Trophoblast cell (in vitro differentiated cells and primary cell): ENCODE measurements at regions not wholly inside any gene's neighbourhood (a gene's known extent, or its start where the extent isn't known, plus 50 kb on each side); places are given as distances from the start of the nearest gene placed in this dataset.

Source experiments
- DNase-seq, 2 donors: peaks; one replicate each; pipeline ENCODE4 v3.0.0-alpha.2; 2016
- H2AFZ ChIP-seq: 2 replicates; pipeline ENCODE4 v1.6.1; 2013; ENCODE audit warnings: low read length, moderate library complexity, mild to moderate bottlenecking; ENCODE audit not compliant: insufficient read depth, poor library complexity
- H2AK5ac ChIP-seq: 2 replicates; pipeline ENCODE4 v1.6.1; 2013; ENCODE audit warnings: mild to moderate bottlenecking, low read length
- H2BK120ac ChIP-seq: 2 replicates; pipeline ENCODE4 v1.6.1; 2013; ENCODE audit warnings: low read length, mild to moderate bottlenecking, moderate library complexity; ENCODE audit not compliant: insufficient read depth, poor library complexity
- H2BK12ac ChIP-seq: 2 replicates; pipeline ENCODE4 v1.6.1; 2013; ENCODE audit warnings: mild to moderate bottlenecking, low read length, moderate library complexity
- H2BK5ac ChIP-seq: 2 replicates; pipeline ENCODE4 v1.6.1; 2013; ENCODE audit warnings: low read length, low read depth, moderate library complexity, mild to moderate bottlenecking; ENCODE audit not compliant: poor library complexity
- H3K14ac ChIP-seq: 2 replicates; pipeline ENCODE4 v1.6.1; 2013; ENCODE audit warnings: mild to moderate bottlenecking, low read length
- H3K18ac ChIP-seq: 2 replicates; pipeline ENCODE4 v1.6.1; 2013; ENCODE audit warnings: mild to moderate bottlenecking, low read length
- H3K23ac ChIP-seq: 2 replicates; pipeline ENCODE4 v1.6.1; 2013; ENCODE audit warnings: low read length
- H3K27ac ChIP-seq: 2 replicates; pipeline ENCODE4 v1.5.1; 2013; ENCODE audit warnings: low read depth, mild to moderate bottlenecking, inconsistent platforms, low read length, moderate library complexity
- H3K27me3 ChIP-seq: 2 replicates; pipeline ENCODE4 v1.6.1; 2013; ENCODE audit warnings: inconsistent platforms, mild to moderate bottlenecking, low read length, moderate library complexity; ENCODE audit not compliant: insufficient read depth
- H3K36me3 ChIP-seq, 2 experiments: 1 replicate in 1 of 2; 2 replicates in 1 of 2; pipeline ENCODE4 v1.6.1; 2013; ENCODE audit warnings: low read length in 2 of 2, mild to moderate bottlenecking in 2 of 2, moderate library complexity in 1 of 2; ENCODE audit not compliant: insufficient read depth in 2 of 2, control insufficient read depth in 1 of 2
- H3K4ac ChIP-seq: 2 replicates; pipeline ENCODE4 v1.6.1; 2013; ENCODE audit warnings: low read depth, mild to moderate bottlenecking, low read length, moderate library complexity
- H3K4me1 ChIP-seq, 2 experiments: 1 replicate in 1 of 2; 2 replicates in 1 of 2; pipeline ENCODE4 v1.6.1; 2013; ENCODE audit warnings: low read length in 2 of 2, mild to moderate bottlenecking in 2 of 2, moderate library complexity in 1 of 2; ENCODE audit not compliant: insufficient read depth in 2 of 2, control insufficient read depth in 1 of 2
- H3K4me2 ChIP-seq: 2 replicates; pipeline ENCODE4 v1.6.1; 2013; ENCODE audit warnings: inconsistent platforms, mild to moderate bottlenecking, low read length, moderate library complexity
- H3K4me3 ChIP-seq: 2 replicates; pipeline ENCODE4 v1.5.1; 2013; ENCODE audit warnings: mild to moderate bottlenecking, low read depth, low read length, inconsistent platforms
- H3K79me1 ChIP-seq: one replicate; pipeline ENCODE4 v1.6.1; 2013; ENCODE audit warnings: low read length
- H3K79me2 ChIP-seq: 2 replicates; pipeline ENCODE4 v1.6.1; 2013; ENCODE audit warnings: low read length, mild to moderate bottlenecking; ENCODE audit not compliant: control insufficient read depth, insufficient read depth, poor library complexity
- H3K9ac ChIP-seq: 2 replicates; pipeline ENCODE4 v1.6.1; 2013; ENCODE audit warnings: mild to moderate bottlenecking, low read length
- H3K9me3 ChIP-seq: 2 replicates; pipeline ENCODE4 v1.6.1; 2013; ENCODE audit warnings: low read depth, mild to moderate bottlenecking, control low read depth, inconsistent platforms, low read length; ENCODE audit not compliant: insufficient read depth
- H4K12ac ChIP-seq: 2 replicates; pipeline ENCODE4 v1.6.1; 2013; ENCODE audit warnings: low read depth, mild to moderate bottlenecking, low read length, moderate library complexity
- H4K8ac ChIP-seq: 2 replicates; pipeline ENCODE4 v1.6.1; 2013; ENCODE audit warnings: low read depth, mild to moderate bottlenecking, low read length, moderate library complexity
- H4K91ac ChIP-seq: one replicate; pipeline ENCODE4 v1.6.1; 2013; ENCODE audit warnings: low read depth, mild to moderate bottlenecking, low read length, moderate library complexity
- WGBS: extraction: QIAGEN DNeasy Blood & Tissue Kit; methylation state at CpG from one replicate; pipeline ENCODE4 v1.1.7; 2013; ENCODE audit warnings: missing lambda C conversion rate; ENCODE audit not compliant: insufficient read length, insufficient coverage; ENCODE audit errors: extremely low coverage; 5-methylcytosine and 5-hydroxymethylcytosine counted together

GRCh38 chr6:25150863-25151262, 128.3 kb upstream of the CARMIL1 start:
- Histone ChIP-seq H3K27me3 (no peaks in the 10 kb centered on the region), H3K27ac (no peak overlapping the region), H3K4me1 (peaks cover 5 to 6% of the 10 kb centered on the region in 2 experiments), H3K9me3 (peaks cover 8% of the 10 kb centered on the region), H3K36me3 (no peaks in the 10 kb centered on the region), H3K4ac (no peak overlapping the region), H3K4me3 (no peak overlapping the region), H2AFZ (no peak overlapping the region), H3K14ac (no peak overlapping the region), H2BK120ac (no peak overlapping the region), H2AK5ac (no peak overlapping the region), H4K12ac (no peak overlapping the region), H4K8ac (no peak overlapping the region), H3K9ac (no peak overlapping the region), H3K79me1 (peaks cover 3% of the 10 kb centered on the region), H2BK5ac (no peak overlapping the region), H3K79me2 (no peaks in the 10 kb centered on the region), H3K23ac (no peak overlapping the region), H2BK12ac (no peak overlapping the region), H3K4me2 (no peak overlapping the region), H3K18ac (no peak overlapping the region), H4K91ac (no peak overlapping the region)
- DNase-seq: no peak
- whole genome bisulfite sequencing: no CpG with 5 or more reads among the region's 2 CpGs

GRCh38 chr6:25153079-25153478, 126.1 kb upstream of the CARMIL1 start:
- H3K23ac ChIP-seq: no peak overlapping the region
- no peak overlapping the region for H4K12ac ChIP-seq
- H3K9me3 ChIP-seq: peaks cover 8% of the 10 kb centered on the region
- no peak overlapping the region for H2AFZ ChIP-seq
- no peak overlapping the region for H4K91ac ChIP-seq
- WGBS: no CpG with 5 or more reads among the region's 21 CpGs
- H3K36me3 ChIP-seq: no peaks in the 10 kb centered on the region
- no peak overlapping the region for H3K14ac ChIP-seq
- no peak overlapping the region for H3K4me3 ChIP-seq
- no peaks in the 10 kb centered on the region for H3K27me3 ChIP-seq
- H3K4me2 ChIP-seq: no peak overlapping the region
- H3K9ac ChIP-seq: no peak overlapping the region
- DNase-seq: no peak
- H3K79me2 ChIP-seq: no peaks in the 10 kb centered on the region
- H3K4ac ChIP-seq: no peak overlapping the region
- peaks cover 3% of the 10 kb centered on the region for H3K79me1 ChIP-seq
- H3K27ac ChIP-seq: no peak overlapping the region
- H4K8ac ChIP-seq: no peak overlapping the region
- no peak overlapping the region for H2AK5ac ChIP-seq
- H2BK120ac ChIP-seq: no peak overlapping the region
- H3K18ac ChIP-seq: no peak overlapping the region
- no peak overlapping the region for H2BK12ac ChIP-seq
- peaks cover 5 to 6% of the 10 kb centered on the region in 2 experiments for H3K4me1 ChIP-seq
- no peak overlapping the region for H2BK5ac ChIP-seq

- Histone ChIP-seq H3K27me3 (no peaks in the 10 kb centered on the region), H3K9ac (no peak overlapping the region), H3K79me1 (peaks cover 3% of the 10 kb centered on the region), H2AK5ac (no peak overlapping the region), H3K23ac (no peak overlapping the region), H4K8ac (no peak overlapping the region), H3K27ac (no peak overlapping the region), H3K4me1 (peaks cover 5 to 6% of the 10 kb centered on the region in 2 experiments), H3K14ac (no peak overlapping the region), H3K4me2 (no peak overlapping the region), H2BK5ac (no peak overlapping the region), H3K79me2 (no peaks in the 10 kb centered on the region), H2AFZ (no peak overlapping the region), H2BK120ac (no peak overlapping the region), H4K91ac (no peak overlapping the region), H3K36me3 (peaks cover 0 to 2% of the 10 kb centered on the region in 2 experiments), H3K9me3 (peaks cover 13% of the 10 kb centered on the region), H4K12ac (no peak overlapping the region), H3K4me3 (no peak overlapping the region), H3K18ac (no peak overlapping the region), H3K4ac (no peak overlapping the region), H2BK12ac (no peak overlapping the region)
- no CpG with 5 or more reads among the region's 3 CpGs for WGBS
- no peak for DNase-seq
Observed at GRCh38 chr6:25154034-25154596, 125.1 kb upstream of the CARMIL1 start.

- peak overlapping the region; percentile 51 for H4K8ac ChIP-seq
- H3K36me3 ChIP-seq: peaks cover 0 to 2% of the 10 kb centered on the region in 2 experiments
- H4K91ac ChIP-seq: no peak overlapping the region
- no peaks in the 10 kb centered on the region for H3K79me2 ChIP-seq
- H3K18ac ChIP-seq: no peak overlapping the region
- no peak overlapping the region for H3K4me3 ChIP-seq
- H3K9me3 ChIP-seq: peaks cover 13% of the 10 kb centered on the region
- H2BK120ac ChIP-seq: no peak overlapping the region
- no peak overlapping the region for H2BK12ac ChIP-seq
- no peak overlapping the region for H3K4ac ChIP-seq
- H3K27me3 ChIP-seq: no peaks in the 10 kb centered on the region
- H3K4me2 ChIP-seq: no peak overlapping the region
- H2AFZ ChIP-seq: no peak overlapping the region
- no peak overlapping the region for H3K27ac ChIP-seq
- H2AK5ac ChIP-seq: no peak overlapping the region
- no peak overlapping the region for H4K12ac ChIP-seq
- no peak for DNase-seq
- no peak overlapping the region for H3K23ac ChIP-seq
- WGBS: no CpG with 5 or more reads among the region's 3 CpGs
- peak overlapping the region; percentile 34 for H2BK5ac ChIP-seq
- peaks cover 5 to 6% of the 10 kb centered on the region in 2 experiments for H3K4me1 ChIP-seq
- H3K79me1 ChIP-seq: peaks cover 3% of the 10 kb centered on the region
- H3K9ac ChIP-seq: peak overlapping the region; percentile 24
- peak overlapping the region; percentile 11 for H3K14ac ChIP-seq
Observed at GRCh38 chr6:25155211-25155610, 124.0 kb upstream of the CARMIL1 start.
